ENCODE measurements at regions not wholly inside any gene's neighbourhood (a gene's known extent, or its start where the extent isn't known, plus 50 kb on each side); places are given as distances from the start of the nearest gene placed in this dataset.
A peak's percentile ranks its signal among the peaks of the same experiment; 100 is the strongest.

- Mint-ChIP-seq H3K9me3 (peaks cover 0 to 7% (median 0%) of the 10 kb centered on the region in 7 donors), H3K4me1 (peaks cover 42% of the 10 kb centered on the region), H3K36me3 (no peaks in the 10 kb centered on the region), H3K4me3 (peak overlapping the region in 1 of 2 donors; percentile 60), H3K27me3 (ENCODE audit: low read depth in 3 of 3) (no peaks in the 10 kb centered on the region), H3K27ac (peak overlapping the region; percentile 81 to 95 (median 90))
- peak; percentile 58 to 89 (median 81) for DNase-seq
- H3K27ac ChIP-seq (ENCODE audit: low read depth in 1 of 2, low read length in 2 of 2), result peak overlapping the region; percentile 3 to 76
- H3K79me2 ChIP-seq (ENCODE audit: insufficient read depth, low read length), result no peaks in the 10 kb centered on the region
- intact Hi-C loops (cut with micrococcal nuclease), result no loop called here
- no peak overlapping the region for H2AFZ ChIP-seq (ENCODE audit: insufficient read depth, low read depth, low read length, poor library complexity, severe bottlenecking)
- H3K36me3 ChIP-seq (replicated peaks in 1 of 2; ENCODE audit: control insufficient read depth in 1 of 2, insufficient read depth in 2 of 2, low read length in 2 of 2), result no peaks in the 10 kb centered on the region
- no peak for TF ChIP-seq CTCF (IDR thresholded peaks at IDR 0.05)
- peak overlapping the region in 1 of 3 experiments; percentile 33 for H3K4me3 ChIP-seq (replicated peaks in 1 of 3; ENCODE audit: low read depth in 2 of 3, low read length in 3 of 3)
- H3K9ac ChIP-seq (ENCODE audit: insufficient read depth, low read length, poor library complexity, severe bottlenecking), result peak overlapping the region; percentile 11
- peak overlapping the region; percentile 28 for H3K4me2 ChIP-seq (replicated peaks; ENCODE audit: extremely low read depth, low read length, poor library complexity, severe bottlenecking)
- peaks cover 47 to 57% of the 10 kb centered on the region in 2 donors for H3K4me1 ChIP-seq (ENCODE audit: control insufficient read depth in 1 of 2, insufficient read depth in 2 of 2, low read length in 2 of 2)
- 60% methylated on average over 1 of the region's 2 CpGs for WGBS (ENCODE audit: insufficient coverage)
- no peaks in the 10 kb centered on the region for H3K9me3 ChIP-seq (replicated peaks in 1 of 2; ENCODE audit: control insufficient read depth in 1 of 2, insufficient read depth in 1 of 2, low read length in 2 of 2)
- H3K27me3 ChIP-seq (ENCODE audit: control insufficient read depth in 2 of 2, insufficient read depth in 2 of 2, low read length in 2 of 2), result no peaks in the 10 kb centered on the region
- no peaks in the 10 kb centered on the region for H4K20me1 ChIP-seq (ENCODE audit: insufficient read depth, low read length)
Observed at GRCh38 chr14:83255015-83255726, 1721.5 kb upstream of the SEL1L start.

GRCh38 chr14:83255727-83256090 is 1722.1 kb upstream of the SEL1L start:
- Histone ChIP-seq H3K9ac (ENCODE audit: insufficient read depth, low read length, poor library complexity, severe bottlenecking) (peak overlapping the region; percentile 11), H3K27me3 (ENCODE audit: control insufficient read depth in 2 of 2, insufficient read depth in 2 of 2, low read length in 2 of 2) (no peaks in the 10 kb centered on the region), H3K36me3 (replicated peaks in 1 of 2; ENCODE audit: control insufficient read depth in 1 of 2, insufficient read depth in 2 of 2, low read length in 2 of 2) (no peaks in the 10 kb centered on the region), H4K20me1 (ENCODE audit: insufficient read depth, low read length) (no peaks in the 10 kb centered on the region), H3K9me3 (replicated peaks in 1 of 2; ENCODE audit: control insufficient read depth in 1 of 2, insufficient read depth in 1 of 2, low read length in 2 of 2) (no peaks in the 10 kb centered on the region), H3K4me1 (ENCODE audit: control insufficient read depth in 1 of 2, insufficient read depth in 2 of 2, low read length in 2 of 2) (peaks cover 47 to 57% of the 10 kb centered on the region in 2 donors), H2AFZ (ENCODE audit: insufficient read depth, low read depth, low read length, poor library complexity, severe bottlenecking) (no peak overlapping the region), H3K4me2 (replicated peaks; ENCODE audit: extremely low read depth, low read length, poor library complexity, severe bottlenecking) (peak overlapping the region; percentile 28), H3K4me3 (replicated peaks in 1 of 3; ENCODE audit: low read depth in 2 of 3, low read length in 3 of 3) (peak overlapping the region in 1 of 3 experiments; percentile 33), H3K27ac (ENCODE audit: low read depth in 1 of 2, low read length in 2 of 2) (peak overlapping the region in 1 of 2 donors; percentile 76), H3K79me2 (ENCODE audit: insufficient read depth, low read length) (no peaks in the 10 kb centered on the region)
- Mint-ChIP-seq H3K9me3 (peaks cover 0 to 7% (median 0%) of the 10 kb centered on the region in 7 donors), H3K27me3 (ENCODE audit: low read depth in 3 of 3) (no peaks in the 10 kb centered on the region), H3K36me3 (no peaks in the 10 kb centered on the region), H3K27ac (peak overlapping the region; percentile 13 to 95 (median 90)), H3K4me3 (no peak overlapping the region), H3K4me1 (peaks cover 44% of the 10 kb centered on the region)
- TF ChIP-seq CTCF (IDR thresholded peaks at IDR 0.05), result no peak
- intact Hi-C loops (cut with micrococcal nuclease), result no loop called here
- no peak for DNase-seq
- no CpG with 5 or more reads among the region's 1 CpG for whole genome bisulfite sequencing (ENCODE audit: insufficient coverage)

Data from CD14-positive monocyte (primary cell).